GM12892 (cell line): ENCODE measurements at regions not wholly inside any gene's neighbourhood (a gene's known extent, or its start where the extent isn't known, plus 50 kb on each side); places are given as distances from the start of the nearest gene placed in this dataset.

Source experiments
- DNase-seq: peaks from one replicate; pipeline ENCODE4 v3.0.0; 2011; ENCODE audit not compliant: insufficient read length
- FAIRE-seq: peaks from 2 replicates; lab custom pipeline; 2011; peaks lifted over from hg19 to GRCh38; lab: Jason Lieb, UNC
- POLR2A ChIP-seq: IDR thresholded peaks from 2 replicates; pipeline ENCODE4 v1.6.1; 2011; ENCODE audit warnings: low read depth, low read length, control low read depth
- POLR2AphosphoS5 ChIP-seq: IDR thresholded peaks from 2 replicates; pipeline ENCODE4 v1.6.1; 2011; ENCODE audit warnings: low read depth, low read length, control low read depth
- TAF1 ChIP-seq: IDR thresholded peaks from 2 replicates; pipeline ENCODE4 v1.6.1; 2011; ENCODE audit warnings: low read depth, mild to moderate bottlenecking, control low read depth, low read length, borderline replicate concordance

GRCh38 chr6:82818727-82819126, 246.9 kb downstream of the UBE3D start:
- FAIRE-seq, result no peak
- no peak for DNase-seq
- no peak for TF ChIP-seq POLR2A

GRCh38 chr6:82823361-82823760, 242.3 kb downstream of the UBE3D start:
- no peak for FAIRE-seq
- DNase-seq, result no peak
- TF ChIP-seq TAF1, result no peak
- TF ChIP-seq POLR2AphosphoS5, result no peak
- no peak for TF ChIP-seq POLR2A

GRCh38 chr6:82832811-82833210, 232.8 kb downstream of the UBE3D start:
- DNase-seq (no peak), FAIRE-seq (no peak)
- TF ChIP-seq POLR2AphosphoS5 (no peak), TAF1 (no peak), POLR2A (no peak)

DNA sequence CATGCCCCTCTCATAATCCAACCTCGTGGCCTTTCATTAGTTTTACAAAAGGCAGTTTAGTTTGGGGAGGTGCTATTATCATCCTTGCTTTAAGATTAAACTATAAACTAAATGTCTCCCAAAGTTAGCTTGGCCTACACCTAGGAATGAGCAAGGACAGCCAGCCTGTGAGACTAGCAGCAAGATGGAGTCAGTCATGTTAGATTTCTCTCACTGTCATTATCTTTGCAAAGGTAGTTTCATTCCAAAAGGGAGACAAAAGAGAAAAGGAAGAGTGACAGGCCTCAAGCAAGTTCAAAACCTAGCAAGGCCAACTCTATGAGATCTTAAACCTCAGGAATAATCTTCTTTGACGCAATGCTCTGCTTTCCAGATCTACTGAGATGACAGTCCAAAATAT, 232.2 kb downstream of the UBE3D start:
- TF ChIP-seq POLR2AphosphoS5, result no peak
- TF ChIP-seq TAF1, result no peak
- TF ChIP-seq POLR2A, result no peak
- DNase-seq, result no peak
- FAIRE-seq, result no peak

DNA sequence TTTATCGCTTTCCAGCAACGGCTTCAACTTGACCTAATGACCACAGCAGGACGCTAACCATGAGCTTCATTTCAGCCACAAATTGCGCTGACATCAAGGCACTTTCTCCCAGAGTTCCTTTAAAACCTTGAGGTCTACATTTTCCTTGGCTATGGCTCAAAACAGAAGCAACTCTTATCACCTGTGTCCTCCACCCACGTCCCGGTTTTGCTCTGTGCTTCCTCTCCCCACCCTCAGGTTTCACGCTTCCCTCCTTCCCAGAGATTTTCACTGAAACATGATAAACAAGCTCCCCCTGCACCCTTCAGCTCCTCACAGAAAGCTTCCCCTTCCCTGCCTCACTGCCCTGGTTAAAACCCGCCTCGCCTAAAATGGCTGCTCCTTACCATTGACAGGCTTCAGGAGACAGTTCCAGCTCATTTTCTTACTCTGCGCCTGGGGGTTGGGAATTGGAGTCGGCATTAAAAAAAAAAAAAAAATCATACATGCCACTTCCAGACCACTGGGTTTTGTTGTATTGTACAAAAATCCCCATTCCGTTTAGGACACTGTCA, 229.5 kb downstream of the UBE3D start:
- FAIRE-seq (no peak), DNase-seq (no peak)

GRCh38 chr6:82840571-82840970, 225.1 kb downstream of the UBE3D start:
- no peak for TF ChIP-seq POLR2A
- no peak for TF ChIP-seq TAF1
- TF ChIP-seq POLR2AphosphoS5, result no peak
- no peak for DNase-seq
- FAIRE-seq, result no peak

More for the DNA sequence above, 229.5 kb downstream of the UBE3D start:
- TF ChIP-seq POLR2A (no peak), POLR2AphosphoS5 (no peak), TAF1 (no peak)

- TF ChIP-seq TAF1 (no peak), POLR2AphosphoS5 (no peak), POLR2A (no peak)
- FAIRE-seq, result no peak
- no peak for DNase-seq
Measured at GRCh38 chr6:82841309-82841708, 224.3 kb downstream of the UBE3D start.
